ENCODE measurements at regions not wholly inside any gene's neighbourhood (a gene's known extent, or its start where the extent isn't known, plus 50 kb on each side); places are given as distances from the start of the nearest gene placed in this dataset.

DNA sequence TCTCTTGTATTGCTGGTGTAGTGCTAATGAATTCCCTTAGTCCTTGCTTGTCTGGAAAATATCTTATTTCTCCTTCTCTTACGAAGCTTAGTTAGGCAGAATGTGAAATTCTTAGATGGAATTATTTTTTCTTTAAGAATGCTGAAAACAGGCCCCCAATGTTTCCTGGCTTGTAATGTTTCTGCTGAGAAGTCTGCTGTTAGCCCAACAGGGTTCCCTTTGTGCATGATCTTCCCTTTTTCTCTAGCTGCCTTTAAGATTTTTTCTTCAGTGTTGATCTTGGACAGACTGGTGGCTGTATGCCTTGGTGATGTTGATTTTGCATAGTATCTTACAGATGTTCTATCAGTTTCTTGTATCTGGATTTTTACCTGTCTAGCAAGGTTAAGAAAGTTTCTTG lies 191.3 kb upstream of the DMRTA1 start:
- TF ChIP-seq POLR2AphosphoS5 (IDR thresholded peaks at IDR 0.05; ENCODE audit: low read length) (no peak), RAD21 (IDR thresholded peaks at IDR 0.05; ENCODE audit: insufficient read depth, low read depth, low read length) (no peak), MYC (IDR thresholded peaks at IDR 0.05; ENCODE audit: insufficient read depth, insufficient read length, insufficient replicate concordance, low read length, severe bottlenecking) (no peak), CREB1 (IDR thresholded peaks at IDR 0.05; ENCODE audit: low read depth) (no peak), NR2F1 (conservative IDR thresholded peaks at IDR 0.05) (no peak), BACH1 (IDR thresholded peaks at IDR 0.05; ENCODE audit: borderline replicate concordance) (no peak)
- TF ChIP-seq, protein P1, sequence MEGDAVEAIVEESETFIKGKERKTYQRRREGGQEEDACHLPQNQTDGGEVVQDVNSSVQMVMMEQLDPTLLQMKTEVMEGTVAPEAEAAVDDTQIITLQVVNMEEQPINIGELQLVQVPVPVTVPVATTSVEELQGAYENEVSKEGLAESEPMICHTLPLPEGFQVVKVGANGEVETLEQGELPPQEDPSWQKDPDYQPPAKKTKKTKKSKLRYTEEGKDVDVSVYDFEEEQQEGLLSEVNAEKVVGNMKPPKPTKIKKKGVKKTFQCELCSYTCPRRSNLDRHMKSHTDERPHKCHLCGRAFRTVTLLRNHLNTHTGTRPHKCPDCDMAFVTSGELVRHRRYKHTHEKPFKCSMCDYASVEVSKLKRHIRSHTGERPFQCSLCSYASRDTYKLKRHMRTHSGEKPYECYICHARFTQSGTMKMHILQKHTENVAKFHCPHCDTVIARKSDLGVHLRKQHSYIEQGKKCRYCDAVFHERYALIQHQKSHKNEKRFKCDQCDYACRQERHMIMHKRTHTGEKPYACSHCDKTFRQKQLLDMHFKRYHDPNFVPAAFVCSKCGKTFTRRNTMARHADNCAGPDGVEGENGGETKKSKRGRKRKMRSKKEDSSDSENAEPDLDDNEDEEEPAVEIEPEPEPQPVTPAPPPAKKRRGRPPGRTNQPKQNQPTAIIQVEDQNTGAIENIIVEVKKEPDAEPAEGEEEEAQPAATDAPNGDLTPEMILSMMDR (IDR thresholded peaks at IDR 0.05 in 2 of 3, conservative IDR thresholded peaks at IDR 0.05 in 1 of 3; ENCODE audit: control insufficient read depth in 2 of 3, extremely low read depth in 1 of 3, insufficient read depth in 1 of 3, low read depth in 3 of 3, low read length in 3 of 3), result no peak
